ENCODE measurements at regions not wholly inside any gene's neighbourhood (a gene's known extent, or its start where the extent isn't known, plus 50 kb on each side); places are given as distances from the start of the nearest gene placed in this dataset.

GRCh38 chr5:152542741-152543140 is 137.7 kb upstream of the NMUR2 start (continued):
- no peak for TF ChIP-seq CHD7 (IDR thresholded peaks at IDR 0.05; ENCODE audit: insufficient replicate concordance, low read length)
- TF ChIP-seq PHF8 (conservative IDR thresholded peaks at IDR 0.05; ENCODE audit: low read depth, low read length), result no peak
- TF ChIP-seq SRF (IDR thresholded peaks at IDR 0.05; ENCODE audit: low read depth, low read length), result no peak
- no peak for TF ChIP-seq POLR2A (IDR thresholded peaks at IDR 0.05; ENCODE audit: control extremely low read depth in 1 of 2, low read depth in 2 of 2, low read length in 2 of 2)
- TF ChIP-seq JUN (IDR thresholded peaks at IDR 0.05; ENCODE audit: low read depth, low read length), result no peak
- no peak for TF ChIP-seq TAF1 (IDR thresholded peaks at IDR 0.05; ENCODE audit: low read depth, low read length)
- 0 out of 4 replicates have a peak, but pooled peaks of 1 of the 2 experiments have one; percentile 4 for TF ChIP-seq RAD21 (IDR thresholded peaks at IDR 0.05 in 1 of 2, conservative IDR thresholded peaks at IDR 0.05 in 1 of 2; ENCODE audit: low read depth in 2 of 2, low read length in 2 of 2)
- TF ChIP-seq POLR2AphosphoS5 (IDR thresholded peaks at IDR 0.05; ENCODE audit: low read depth, low read length), result no peak
- no peak for TF ChIP-seq SIRT6 (IDR thresholded peaks at IDR 0.05; ENCODE audit: low read length)
- TF ChIP-seq GTF2F1 (IDR thresholded peaks at IDR 0.05; ENCODE audit: borderline replicate concordance, low read depth, low read length), result no peak
- no peak for TF ChIP-seq RNF2 (IDR thresholded peaks at IDR 0.05; ENCODE audit: borderline replicate concordance, low read depth, low read length, missing control alignments, poor library complexity, severe bottlenecking)
- no peak for TF ChIP-seq KDM1A (IDR thresholded peaks at IDR 0.05; ENCODE audit: borderline replicate concordance, low read length)
- TF ChIP-seq NRF1 (IDR thresholded peaks at IDR 0.05; ENCODE audit: low read depth, low read length), result no peak
